ENCODE measurements at regions not wholly inside any gene's neighbourhood (a gene's known extent, or its start where the extent isn't known, plus 50 kb on each side); places are given as distances from the start of the nearest gene placed in this dataset.
A peak's percentile ranks its signal among the peaks of the same experiment; 100 is the strongest.

- DNase-seq (ENCODE audit: extremely low spot score in 2 of 2) = no peak
- Histone ChIP-seq H3K27ac (peak overlapping the region; percentile 68), H3K27me3 (no peaks in the 10 kb centered on the region), H3K4me1 (peaks cover 25% of the 10 kb centered on the region), H3K36me3 (no peaks in the 10 kb centered on the region), H3K9me3 (no peaks in the 10 kb centered on the region), H3K4me3 (no peak overlapping the region)
- no peak for TF ChIP-seq POLR2A (IDR thresholded peaks at IDR 0.05)
- intact Hi-C loops (cut with DNase I) = no loop called here
These were observed 54.3 kb downstream of the FAM241B start for GRCh38 chr10:69684020-69684980.

DNA sequence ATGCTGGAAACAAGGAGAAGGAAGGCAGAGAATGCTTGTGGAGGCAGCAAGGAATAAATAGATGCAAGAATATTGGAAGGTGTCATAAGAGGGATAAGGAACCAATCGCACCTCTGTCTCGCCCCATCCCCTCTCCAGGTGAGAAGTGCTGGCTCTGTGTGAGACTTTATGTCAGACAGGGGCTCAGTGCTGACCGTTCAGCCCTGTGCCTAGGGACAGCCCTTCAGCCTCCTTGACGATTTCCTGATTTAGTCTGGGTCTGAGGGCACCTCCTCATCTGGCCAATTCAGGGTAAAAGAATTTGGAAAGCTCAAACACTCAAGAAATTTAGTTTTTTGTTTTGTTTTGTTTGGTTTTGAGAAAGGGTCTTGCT, 54.9 kb downstream of the FAM241B start:
- H3K27ac ChIP-seq = peak overlapping the region; percentile 68
- intact Hi-C loops (cut with DNase I) = no loop called here

GRCh38 chr10:69685426-69685801, 55.4 kb downstream of the FAM241B start:
- peaks cover 25% of the 10 kb centered on the region for H3K4me1 ChIP-seq
- H3K36me3 ChIP-seq = no peaks in the 10 kb centered on the region
- no peak for DNase-seq (ENCODE audit: extremely low spot score in 2 of 2)
- H3K9me3 ChIP-seq = no peaks in the 10 kb centered on the region
- TF ChIP-seq, protein P1, sequence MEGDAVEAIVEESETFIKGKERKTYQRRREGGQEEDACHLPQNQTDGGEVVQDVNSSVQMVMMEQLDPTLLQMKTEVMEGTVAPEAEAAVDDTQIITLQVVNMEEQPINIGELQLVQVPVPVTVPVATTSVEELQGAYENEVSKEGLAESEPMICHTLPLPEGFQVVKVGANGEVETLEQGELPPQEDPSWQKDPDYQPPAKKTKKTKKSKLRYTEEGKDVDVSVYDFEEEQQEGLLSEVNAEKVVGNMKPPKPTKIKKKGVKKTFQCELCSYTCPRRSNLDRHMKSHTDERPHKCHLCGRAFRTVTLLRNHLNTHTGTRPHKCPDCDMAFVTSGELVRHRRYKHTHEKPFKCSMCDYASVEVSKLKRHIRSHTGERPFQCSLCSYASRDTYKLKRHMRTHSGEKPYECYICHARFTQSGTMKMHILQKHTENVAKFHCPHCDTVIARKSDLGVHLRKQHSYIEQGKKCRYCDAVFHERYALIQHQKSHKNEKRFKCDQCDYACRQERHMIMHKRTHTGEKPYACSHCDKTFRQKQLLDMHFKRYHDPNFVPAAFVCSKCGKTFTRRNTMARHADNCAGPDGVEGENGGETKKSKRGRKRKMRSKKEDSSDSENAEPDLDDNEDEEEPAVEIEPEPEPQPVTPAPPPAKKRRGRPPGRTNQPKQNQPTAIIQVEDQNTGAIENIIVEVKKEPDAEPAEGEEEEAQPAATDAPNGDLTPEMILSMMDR (IDR thresholded peaks at IDR 0.05) = no peak
- TF ChIP-seq POLR2AphosphoS5 (IDR thresholded peaks at IDR 0.05; ENCODE audit: insufficient read depth in 1 of 2, low read depth in 1 of 2) (no peak), POLR2A (IDR thresholded peaks at IDR 0.05) (no peak)
- H3K27ac ChIP-seq = no peak overlapping the region
- intact Hi-C loops (cut with DNase I) = no loop called here
- no peak overlapping the region for H3K4me3 ChIP-seq
- H3K27me3 ChIP-seq = no peaks in the 10 kb centered on the region

More for the DNA sequence above, 54.9 kb downstream of the FAM241B start:
- peaks cover 25% of the 10 kb centered on the region for H3K4me1 ChIP-seq
- no peaks in the 10 kb centered on the region for H3K36me3 ChIP-seq
- no peak for DNase-seq (ENCODE audit: extremely low spot score in 2 of 2)
- TF ChIP-seq, protein P1 (IDR thresholded peaks at IDR 0.05) = no peak
- TF ChIP-seq POLR2AphosphoS5 (IDR thresholded peaks at IDR 0.05; ENCODE audit: insufficient read depth in 1 of 2, low read depth in 1 of 2) (no peak), POLR2A (IDR thresholded peaks at IDR 0.05) (no peak)
- no peaks in the 10 kb centered on the region for H3K27me3 ChIP-seq
- H3K9me3 ChIP-seq = no peaks in the 10 kb centered on the region
- no peak overlapping the region for H3K4me3 ChIP-seq

- Histone ChIP-seq H3K36me3 (no peaks in the 10 kb centered on the region), H3K27me3 (no peaks in the 10 kb centered on the region), H3K27ac (no peak overlapping the region), H3K4me1 (peaks cover 25% of the 10 kb centered on the region), H3K4me3 (no peak overlapping the region), H3K9me3 (no peaks in the 10 kb centered on the region)
- intact Hi-C loops (cut with DNase I) = no loop called here
- no peak for DNase-seq (ENCODE audit: extremely low spot score in 2 of 2)
- no peak for TF ChIP-seq POLR2A (IDR thresholded peaks at IDR 0.05)
- TF ChIP-seq, protein P1 (IDR thresholded peaks at IDR 0.05) = no peak
- TF ChIP-seq POLR2AphosphoS5 (IDR thresholded peaks at IDR 0.05; ENCODE audit: insufficient read depth in 1 of 2, low read depth in 1 of 2) = no peak
These were observed 55.9 kb downstream of the FAM241B start for GRCh38 chr10:69685802-69686585.

- TF ChIP-seq POLR2AphosphoS5 (IDR thresholded peaks at IDR 0.05; ENCODE audit: insufficient read depth in 1 of 2, low read depth in 1 of 2) (no peak), POLR2A (IDR thresholded peaks at IDR 0.05) (no peak)
- TF ChIP-seq, protein P1 (IDR thresholded peaks at IDR 0.05) = no peak
- H3K36me3 ChIP-seq = no peaks in the 10 kb centered on the region
- H3K27me3 ChIP-seq = no peaks in the 10 kb centered on the region
- peaks cover 25% of the 10 kb centered on the region for H3K4me1 ChIP-seq
- H3K27ac ChIP-seq = no peak overlapping the region
- H3K4me3 ChIP-seq = no peak overlapping the region
- no peaks in the 10 kb centered on the region for H3K9me3 ChIP-seq
- intact Hi-C loops (cut with DNase I) = no loop called here
- no peak for DNase-seq (ENCODE audit: extremely low spot score in 2 of 2)
These were observed 56.8 kb downstream of the FAM241B start for GRCh38 chr10:69686866-69687265.

Measured in vagina (tissue), 2 donors.